Fibroblast of the conjunctiva (primary cell): ENCODE measurements at regions not wholly inside any gene's neighbourhood (a gene's known extent, or its start where the extent isn't known, plus 50 kb on each side); places are given as distances from the start of the nearest gene placed in this dataset.

Experiments
- DNase-seq: peaks from one replicate; pipeline ENCODE4 v3.0.0-alpha.2; 2010; ENCODE audit warnings: low read depth

DNA sequence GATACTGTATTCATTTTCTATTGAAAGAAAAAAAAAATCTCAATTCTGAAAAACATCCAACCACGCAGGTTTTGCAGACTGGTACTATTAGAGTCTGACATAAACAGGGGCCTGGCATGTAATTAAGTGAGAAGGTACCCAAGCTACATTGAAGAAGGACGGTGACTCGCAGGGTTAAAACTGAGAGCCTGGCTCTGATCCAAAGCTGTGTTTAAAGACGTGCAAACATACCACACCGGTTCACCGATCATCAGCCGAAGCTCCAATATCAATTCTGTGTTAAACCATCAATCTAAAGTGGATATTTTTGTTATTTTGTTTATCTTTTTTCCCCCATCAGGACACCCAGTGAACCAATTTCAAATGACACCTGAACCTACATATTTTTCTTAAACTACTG lies 108.1 kb upstream of the DIO3 start:
- DNase-seq: no peak

DNA sequence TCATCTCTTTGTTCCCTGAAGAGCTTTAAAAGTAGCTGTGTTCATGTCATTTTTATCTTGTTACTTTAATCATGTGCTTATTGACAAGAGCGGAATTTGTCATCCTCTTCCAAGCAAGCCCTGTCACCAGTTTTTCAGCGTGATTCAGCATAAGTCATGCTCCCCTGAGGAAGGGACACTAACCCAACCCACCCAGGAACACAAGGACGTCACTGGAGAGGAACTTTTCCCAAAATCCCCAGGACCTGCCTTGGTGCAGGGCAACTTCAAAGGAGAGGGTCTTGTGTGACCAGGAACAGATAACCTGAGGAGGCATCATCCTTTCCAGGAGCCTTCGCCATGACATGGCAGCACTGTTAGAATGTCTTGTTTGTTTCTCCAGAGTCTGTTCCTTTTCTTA lies 107.1 kb upstream of the DIO3 start:
- DNase-seq: no peak

DNA sequence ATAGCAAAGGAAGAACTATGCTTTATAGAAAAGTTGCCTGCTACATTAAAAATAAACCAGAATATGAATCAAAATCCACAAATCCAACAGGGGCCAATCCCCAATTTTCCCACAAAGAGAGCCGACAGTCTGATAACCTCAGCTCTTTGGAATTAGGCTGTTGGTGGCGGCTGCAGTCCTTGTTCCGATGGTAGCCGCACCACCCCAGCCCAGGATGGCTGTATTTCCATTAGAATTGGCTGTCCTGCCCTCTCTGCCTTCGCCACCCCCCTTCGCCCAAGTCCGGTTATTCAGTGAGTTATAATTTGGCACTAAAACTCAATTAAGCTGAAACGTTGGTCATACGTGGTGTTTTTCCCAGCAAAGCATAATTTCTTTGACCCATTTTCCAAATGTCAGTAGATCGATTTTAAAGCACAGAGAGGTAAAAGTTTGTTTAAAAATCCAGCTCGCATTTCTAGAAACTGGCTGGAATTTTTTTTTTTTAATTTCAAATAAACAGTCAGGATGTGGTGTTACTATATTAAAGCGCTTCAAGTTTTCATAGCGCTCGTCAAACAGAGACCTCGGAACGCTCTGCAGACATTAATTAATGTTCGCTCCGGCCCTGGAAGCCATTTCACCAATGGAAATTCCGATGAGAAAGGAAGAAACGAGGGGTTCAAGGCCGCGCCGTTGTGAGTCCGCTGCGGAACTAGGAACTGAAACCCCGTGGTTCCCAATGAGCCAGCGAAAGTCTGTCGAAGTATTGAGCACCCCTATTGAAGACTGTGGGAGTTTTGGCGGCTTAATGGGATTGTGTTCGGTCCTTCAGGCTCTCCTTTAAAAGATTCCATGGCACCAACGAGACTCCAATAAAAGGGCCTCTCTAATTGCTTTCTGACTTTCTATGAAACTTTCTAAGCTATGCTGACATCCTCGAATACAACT lies 104.8 kb upstream of the DIO3 start:
- DNase-seq: no peak

DNA sequence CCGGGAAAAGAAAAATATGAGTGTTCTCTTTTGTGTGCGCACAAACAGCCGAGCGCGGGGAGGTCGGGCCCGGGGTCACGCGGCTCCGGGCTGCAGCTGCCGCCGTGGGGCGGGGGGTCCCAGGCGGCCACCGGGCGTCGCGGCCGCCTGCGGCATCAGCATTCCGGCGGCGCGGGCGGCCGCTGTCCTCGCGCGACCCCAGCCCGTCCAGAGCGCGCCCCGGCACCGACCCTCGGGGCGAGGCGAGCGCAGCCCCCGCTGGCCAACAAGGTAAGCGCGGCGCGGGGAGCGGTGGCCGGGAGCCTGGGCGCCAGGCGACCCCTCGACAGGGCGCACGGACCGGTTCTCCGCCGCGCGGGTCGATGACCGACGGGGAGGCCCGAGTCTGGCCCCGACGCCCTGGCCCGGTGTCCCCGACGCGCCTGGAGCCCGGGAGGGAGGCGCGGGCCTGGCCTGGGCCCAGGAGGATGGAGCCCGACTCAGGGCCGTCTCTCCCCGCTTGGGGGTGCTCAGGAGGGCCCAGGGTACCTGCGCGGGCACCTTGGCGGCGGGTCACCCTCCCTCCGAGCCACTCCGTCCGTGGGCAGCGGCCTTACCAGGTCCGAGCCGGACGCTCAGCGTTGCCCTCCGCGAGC lies 103.9 kb upstream of the DIO3 start:
- no peak for DNase-seq

DNA sequence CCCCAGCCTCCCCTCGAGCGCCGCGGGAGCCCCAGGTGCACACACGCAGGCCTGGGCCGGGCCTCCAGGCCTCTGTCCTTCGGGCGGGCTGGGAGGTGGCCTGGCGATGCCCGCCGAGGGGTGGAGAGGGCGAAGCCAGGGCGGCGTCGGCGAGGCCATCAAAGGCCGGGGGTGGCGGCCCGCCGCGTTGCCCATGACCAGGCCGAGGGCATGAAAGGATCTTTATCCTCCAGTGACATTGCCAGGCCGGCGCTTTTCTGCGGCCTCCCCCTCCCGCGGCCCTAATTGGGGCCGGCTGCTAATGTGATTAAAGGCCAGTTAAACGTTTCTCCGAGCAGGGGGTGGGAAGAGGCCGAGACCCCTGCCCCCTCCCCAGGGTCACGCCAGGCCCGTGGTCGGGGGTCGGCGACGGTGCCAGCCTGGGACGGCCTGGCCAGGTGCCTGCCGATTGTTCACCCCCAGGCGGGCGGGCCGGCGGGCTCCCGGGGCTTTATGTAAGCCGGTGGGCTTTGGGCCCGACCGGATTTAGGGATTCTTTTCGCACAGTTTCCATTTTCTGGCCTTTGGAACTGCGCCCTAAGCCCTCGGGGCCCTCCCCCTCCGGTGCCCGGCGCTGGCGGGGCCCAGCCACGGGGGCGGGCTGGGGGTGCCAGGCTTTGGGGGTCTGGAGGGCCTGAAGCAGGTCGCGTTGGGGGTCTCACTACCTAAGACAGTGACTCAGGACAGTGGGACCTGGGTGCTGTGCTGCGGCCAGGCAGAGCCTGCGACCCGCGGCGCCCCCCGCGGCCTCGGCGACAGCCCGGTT lies 103.2 kb upstream of the DIO3 start:
- DNase-seq: no peak

DNA sequence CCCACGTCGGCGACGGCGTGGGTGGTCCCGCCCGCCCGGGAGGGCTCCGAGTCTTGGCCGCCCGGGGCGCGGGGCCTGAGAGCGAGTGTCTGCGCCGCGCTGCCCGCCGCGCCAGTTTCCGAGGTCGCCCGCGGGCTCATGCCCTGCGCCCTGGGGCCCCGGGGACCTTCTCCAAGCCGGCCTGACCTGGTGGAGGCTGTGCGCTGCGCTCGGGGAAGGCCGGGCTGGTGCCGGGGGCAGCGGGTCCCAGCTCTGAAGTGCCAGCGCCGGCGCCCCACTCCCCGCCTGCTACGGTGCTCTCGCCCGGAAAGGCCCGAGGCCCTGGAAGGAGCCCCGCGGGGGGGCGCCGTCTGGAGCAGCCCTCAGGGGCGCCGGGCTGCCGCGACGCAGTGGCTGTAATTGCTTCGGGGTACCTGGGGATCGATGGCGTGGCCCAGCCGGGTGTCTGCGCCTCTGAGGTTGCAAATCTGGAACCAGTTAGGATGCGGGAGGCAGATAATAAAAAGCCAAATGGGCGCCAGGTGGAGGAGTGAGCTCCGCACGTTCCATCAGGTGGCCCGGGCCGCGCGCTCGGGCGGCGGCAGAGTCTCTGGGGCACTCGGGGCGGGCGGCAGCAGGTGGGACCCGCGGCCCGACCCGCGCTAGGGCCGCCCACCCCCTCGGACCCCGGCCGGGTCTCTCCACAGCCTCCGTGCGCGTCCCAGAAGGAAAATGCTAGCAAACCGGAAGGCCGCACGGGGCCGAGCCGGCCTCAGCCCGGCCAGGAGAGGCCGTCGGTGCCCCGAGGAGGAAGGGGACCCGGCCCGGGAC lies 102.3 kb upstream of the DIO3 start:
- no peak for DNase-seq

DNA sequence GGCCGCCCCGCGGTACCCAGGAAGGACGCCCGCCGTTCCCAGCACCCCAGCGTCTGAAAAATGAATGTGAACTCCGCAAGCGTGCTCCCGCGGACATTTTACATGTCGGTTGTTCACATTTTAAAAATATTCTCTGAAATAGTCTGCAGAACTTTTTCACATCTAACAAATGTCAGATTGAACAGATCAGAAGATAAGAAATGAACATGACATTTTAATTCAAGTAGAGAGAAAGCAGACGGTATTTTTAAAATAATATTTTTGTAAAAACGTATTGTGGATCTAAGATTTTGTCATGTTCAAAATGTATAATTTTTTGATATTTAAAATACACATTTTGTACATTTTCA lies 101.8 kb upstream of the DIO3 start:
- no peak for DNase-seq

DNA sequence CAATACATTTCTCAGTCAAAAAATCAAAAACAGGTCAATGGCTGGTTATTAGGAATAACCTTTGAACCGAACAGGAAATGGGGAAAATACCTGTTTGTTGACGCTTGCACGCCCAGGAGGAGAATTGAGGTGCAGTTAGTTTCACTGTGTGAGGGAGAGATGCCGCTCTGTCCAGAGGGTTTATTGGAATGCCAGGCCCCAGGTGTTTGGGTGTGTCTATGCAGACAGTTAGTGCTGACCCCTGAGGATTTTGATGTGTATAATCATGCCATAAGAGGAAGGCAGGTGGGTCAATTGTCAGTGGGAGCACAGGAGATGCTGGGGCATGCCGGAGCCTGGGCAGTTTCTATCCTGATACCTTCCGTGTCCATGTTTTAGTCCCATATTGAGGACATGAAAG lies 100.8 kb upstream of the DIO3 start:
- DNase-seq: no peak

DNA sequence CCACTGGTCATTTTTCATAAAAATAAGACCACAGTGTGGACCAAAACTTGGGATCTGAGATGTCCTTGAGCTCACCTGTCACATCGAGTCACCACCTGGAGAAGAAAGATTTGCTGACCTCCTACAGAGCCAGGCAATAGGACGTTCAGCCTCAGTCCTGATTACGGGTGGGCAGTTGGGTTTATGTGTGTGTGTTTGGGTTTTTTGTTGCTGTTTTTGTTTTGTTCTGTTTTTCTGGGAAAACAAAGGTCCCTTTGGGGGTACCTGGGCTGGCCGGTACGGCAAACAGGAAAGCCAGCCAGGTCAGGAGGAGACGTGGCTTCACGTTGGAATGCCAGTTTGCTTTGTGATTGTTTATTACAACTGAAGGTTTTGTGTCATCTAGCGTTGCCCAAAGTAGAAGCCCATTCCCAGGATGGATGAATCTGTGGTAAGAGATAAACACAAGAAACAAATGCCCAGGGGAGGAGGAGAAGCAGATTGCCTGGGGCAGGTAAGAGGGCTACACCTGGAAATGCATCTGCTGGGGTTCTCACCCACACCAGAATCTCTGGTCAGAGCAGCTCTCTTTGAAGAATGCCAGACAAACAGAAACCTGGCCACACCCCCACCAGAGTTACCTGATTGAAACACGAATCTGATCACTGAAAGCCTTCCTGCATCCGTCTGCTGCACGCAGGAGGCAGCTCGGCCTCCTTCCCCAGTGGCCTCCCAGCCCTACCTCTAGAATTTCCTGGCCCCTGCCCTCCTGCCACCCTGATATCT lies 100.1 kb upstream of the DIO3 start:
- DNase-seq: no peak

DNA sequence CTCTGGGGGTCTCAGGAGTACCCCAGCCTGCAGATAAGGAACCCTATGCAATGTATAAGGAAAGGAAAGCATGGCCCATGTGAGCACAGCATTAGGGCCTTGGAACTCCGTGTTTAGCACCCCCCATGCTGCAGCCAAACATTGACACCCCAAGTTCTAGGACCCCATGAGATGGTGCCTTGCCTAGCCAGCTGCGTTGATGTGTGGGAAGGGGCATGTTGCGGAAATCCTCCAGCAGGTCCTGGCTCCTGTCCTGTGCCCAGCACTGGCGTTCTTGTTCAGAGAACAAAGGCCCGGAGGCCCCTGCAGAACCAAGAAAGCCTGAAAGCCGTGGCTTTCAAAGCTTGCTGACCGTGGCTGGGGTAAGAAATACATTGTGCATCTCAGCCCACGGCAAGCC lies 99.4 kb upstream of the DIO3 start:
- DNase-seq: no peak

DNA sequence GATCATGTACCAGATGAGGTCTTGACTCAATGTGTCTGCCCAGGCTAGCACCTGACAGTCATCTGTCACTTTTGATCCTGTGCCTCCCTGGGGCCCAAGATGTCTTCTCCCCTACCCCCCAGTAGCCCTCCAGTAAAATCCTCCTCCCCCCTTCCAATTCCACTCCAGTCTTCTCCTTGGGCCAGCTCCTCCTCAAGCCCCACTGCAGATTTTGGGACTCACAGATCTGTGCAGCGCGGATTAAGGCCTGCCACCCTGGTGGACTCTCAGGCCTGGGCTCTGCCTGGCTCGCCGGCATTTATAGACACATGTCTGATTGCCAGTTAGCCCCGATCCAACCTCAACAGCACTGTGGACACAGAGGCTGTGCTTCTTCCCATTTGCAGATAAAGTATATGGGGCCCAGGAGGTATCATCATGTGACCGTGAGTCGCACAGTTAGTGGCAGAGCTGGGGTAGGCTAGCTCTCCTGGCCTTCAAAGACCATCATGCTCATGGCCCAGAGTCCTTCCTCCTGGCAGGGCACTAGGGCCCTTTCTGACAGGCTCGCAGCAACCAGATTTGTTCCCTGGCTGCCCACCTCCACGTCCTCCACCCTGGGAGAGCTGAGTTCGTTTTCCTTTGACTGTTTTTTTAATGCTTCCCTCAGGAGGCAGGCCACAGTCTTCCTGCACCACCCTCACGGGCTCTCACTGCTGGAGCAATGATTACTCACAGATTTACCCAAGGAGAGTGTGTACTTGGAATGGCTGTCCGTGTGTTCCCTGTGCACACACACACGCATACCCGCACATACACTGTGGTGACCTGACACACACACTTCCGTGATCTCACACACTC lies 98.3 kb upstream of the DIO3 start:
- DNase-seq: no peak

DNA sequence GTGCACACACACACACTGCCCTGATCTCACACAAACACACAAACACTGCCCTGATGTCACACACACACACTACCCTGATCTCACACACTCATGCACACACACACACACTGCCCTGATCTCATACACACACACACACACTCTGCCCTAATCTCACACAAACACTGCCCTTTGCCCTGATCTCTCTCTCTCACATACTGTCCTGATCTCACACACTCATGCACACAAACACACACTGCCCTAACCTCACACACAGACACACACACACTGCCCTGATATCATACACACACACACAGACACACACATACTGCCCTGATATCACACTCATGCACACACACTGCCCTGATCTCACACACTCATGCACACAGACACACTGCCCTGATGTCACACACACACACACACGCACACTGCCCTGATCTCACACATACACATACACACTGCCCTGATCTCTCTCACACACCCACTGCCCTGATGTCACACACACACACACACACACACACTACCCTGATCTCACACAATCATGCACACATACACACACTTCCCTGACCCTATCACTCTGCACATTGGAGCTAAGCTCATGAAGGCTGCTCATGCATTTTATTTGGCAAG lies 97.6 kb upstream of the DIO3 start:
- DNase-seq: no peak

DNA sequence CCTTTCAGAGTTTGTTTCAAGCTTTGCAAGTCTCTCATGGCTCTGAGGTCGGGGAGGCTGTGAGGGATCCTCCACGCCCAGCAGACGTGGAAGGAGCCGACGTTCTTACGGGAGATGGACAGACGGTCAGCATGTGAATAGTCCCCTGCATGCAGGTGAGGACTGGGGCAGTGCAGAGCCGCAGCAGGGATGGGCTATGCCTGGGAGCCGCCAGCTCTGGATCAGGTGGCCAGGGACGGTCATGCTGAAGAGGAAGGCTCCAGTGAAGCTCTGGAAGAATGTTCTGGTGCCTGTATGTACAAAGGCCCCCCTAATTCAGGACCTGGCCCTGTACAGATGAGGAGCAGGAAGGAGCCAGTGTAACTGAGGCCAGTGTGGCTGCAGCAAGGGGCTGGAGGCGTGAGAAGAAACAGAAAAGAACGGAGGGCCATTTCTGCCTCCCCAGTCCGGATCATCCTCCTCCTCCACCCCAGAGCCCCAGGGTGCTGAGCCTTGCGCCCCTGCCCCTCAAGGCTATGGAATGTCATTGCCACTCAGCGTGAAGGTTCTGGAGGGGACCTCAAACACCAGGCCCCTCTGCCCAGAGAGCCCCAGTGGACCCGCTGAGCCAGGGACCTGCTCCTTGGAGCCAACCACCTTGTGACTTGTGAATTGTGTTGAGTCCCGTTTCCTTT lies 96.8 kb upstream of the DIO3 start:
- no peak for DNase-seq

DNA sequence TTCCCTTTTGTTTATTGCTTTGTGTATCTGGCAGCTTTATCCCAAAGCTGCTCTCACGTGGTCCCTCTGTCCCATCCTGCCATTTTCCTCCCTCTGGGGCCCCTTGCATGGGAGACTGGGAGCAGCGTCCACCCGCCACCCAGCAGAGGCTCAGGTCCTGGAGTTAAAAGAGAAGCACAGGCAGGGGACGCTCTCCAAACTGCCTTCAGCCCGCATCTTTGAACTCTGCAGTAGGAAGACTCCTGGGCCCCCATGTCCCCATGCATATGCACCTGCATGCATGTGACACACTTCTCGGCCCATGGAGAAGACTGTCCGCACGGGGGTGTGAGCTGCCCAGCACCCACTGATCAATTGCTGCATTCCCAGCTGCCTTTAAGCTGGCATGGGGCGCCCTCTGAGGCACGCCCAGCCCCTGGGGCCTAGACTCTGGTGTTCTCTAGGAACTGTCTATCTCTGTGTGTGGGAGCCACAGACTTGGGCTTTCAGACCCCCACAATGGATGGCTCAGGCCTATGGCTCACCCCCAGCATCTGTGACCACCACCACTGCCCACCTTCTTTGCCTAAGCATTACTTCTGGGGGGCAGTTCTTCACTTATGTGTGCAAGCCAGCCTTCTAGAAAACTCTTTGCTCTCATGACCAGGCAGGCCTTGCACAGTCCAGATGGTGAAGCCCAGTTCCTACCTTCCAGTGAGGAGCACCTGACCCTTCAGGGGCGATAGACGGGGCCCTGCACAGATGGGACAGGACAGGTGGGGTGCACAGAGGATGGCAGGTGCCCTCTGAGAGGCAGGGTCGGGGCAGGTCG lies 96.1 kb upstream of the DIO3 start:
- no peak for DNase-seq

DNA sequence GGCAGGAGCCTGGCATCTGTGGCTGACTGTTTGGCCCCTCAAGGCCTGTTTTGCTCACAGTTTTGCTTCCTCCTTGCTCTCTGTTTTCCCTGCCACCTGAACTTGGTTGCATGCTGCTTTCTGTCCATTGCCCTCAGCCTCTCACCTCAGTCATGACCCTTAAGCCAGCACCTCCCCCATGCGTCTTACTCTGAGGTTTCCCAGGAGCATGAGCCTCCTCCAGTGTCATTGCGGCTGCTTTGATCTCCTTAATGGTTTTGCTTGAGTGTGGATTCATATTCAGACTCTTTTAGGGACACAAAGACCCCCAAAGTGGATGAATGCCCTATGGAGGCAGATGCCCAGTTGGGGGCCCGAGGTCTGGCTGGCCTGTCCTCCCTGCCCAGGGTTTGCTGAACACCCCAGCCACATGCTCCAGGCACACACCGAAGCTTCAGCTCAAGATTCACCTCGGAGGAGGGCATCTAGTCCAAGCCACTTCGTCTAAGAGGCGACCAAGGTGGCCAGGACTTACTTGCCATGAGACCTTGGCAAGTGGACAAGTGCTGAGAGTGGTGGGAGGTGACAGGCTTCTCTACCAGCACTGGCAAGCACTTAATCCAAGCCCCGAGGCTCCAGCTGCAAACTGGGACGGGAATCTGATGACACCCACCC lies 95.4 kb upstream of the DIO3 start:
- no peak for DNase-seq

DNA sequence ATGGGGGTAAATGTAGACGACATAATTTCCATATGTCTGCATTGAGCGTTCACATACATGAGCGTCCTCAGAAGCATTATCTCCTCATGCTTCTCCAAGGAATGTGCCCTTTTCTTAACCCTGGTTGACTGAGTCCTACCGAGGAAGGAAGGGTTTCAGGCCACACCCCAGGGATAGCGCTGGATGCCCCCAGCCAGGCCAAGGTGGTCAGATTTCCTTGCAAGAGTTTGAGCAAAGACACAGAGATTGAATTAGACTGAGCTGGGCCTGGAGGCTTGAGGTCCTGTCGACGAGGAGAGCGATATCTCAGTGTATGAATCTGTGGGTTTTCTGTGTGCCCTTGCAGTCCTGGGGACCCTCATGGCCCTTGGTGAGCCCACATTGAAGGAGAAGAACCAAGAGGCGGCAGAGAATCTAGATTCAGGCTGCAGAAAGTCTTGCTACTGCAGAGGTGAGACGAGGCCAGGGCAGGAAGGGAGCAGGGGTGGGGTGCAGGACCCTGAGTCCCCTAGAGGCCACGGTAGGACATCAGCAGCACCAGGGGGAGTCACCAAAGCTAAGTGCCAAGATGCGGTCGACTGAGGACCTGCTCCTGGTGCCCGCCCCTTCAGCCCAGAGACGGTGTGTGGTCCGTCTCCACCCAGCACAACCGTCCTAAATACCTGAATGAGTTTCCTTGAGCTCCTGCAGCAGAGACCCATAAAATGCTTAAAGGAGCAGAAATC lies 94.7 kb upstream of the DIO3 start:
- DNase-seq: no peak

DNA sequence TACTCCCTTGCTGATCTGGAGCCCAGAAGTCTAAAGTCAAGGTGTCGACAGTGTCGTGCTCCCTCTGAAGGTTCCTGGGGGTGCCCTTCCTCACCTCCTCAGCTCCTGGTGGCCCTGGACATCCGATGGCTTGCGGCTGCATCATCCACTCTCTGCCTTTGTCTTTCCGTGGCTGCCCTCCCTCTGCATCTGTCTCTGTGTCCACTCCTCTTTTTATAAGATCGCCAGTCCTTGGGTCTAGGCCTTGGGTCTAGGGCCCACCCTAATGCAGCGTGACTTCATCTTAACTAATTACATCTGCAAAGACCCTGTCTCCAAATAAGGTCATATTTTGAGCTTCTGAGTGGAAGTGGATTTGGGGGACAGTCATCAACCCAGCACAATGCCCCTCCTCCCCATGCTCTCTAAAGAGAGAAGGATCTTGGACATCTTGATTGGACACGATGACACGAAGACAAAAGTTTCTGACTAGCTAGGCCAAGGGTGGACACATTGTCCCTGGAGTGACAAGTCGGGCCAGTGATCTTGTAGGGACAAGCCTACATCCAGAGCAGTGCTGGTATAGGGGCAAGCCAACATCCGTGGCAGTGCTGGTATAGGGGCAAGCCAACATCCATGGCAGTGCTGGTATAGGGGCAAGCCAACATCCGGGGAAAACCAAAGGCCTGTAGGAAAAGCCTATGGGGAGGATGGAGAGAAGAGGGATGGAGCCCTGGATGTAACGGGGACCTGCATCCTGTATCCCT lies 93.9 kb upstream of the DIO3 start:
- no peak for DNase-seq
